ENCODE measurements at regions not wholly inside any gene's neighbourhood (a gene's known extent, or its start where the extent isn't known, plus 50 kb on each side); places are given as distances from the start of the nearest gene placed in this dataset.
"Not testable (repeated sequence)": the region's sequence is repeated elsewhere in the genome, so short reads cannot be mapped to it uniquely, and the experiment has no call there.

GRCh38 chr1:80341021-80341420 is 1334.5 kb upstream of the ADGRL4 start:
- no peak overlapping the region for H3K4me3 ChIP-seq (ENCODE audit: low read depth, low read length)
- DNase-seq (ENCODE audit: low read depth) = no peak
- no peak for TF ChIP-seq CTCF (conservative IDR thresholded peaks at IDR 0.05; ENCODE audit: low read depth, low read length)

GRCh38 chr1:80318108-80318507 is 1311.6 kb upstream of the ADGRL4 start:
- no peak for DNase-seq (ENCODE audit: low read depth)
- no peak for TF ChIP-seq CTCF (conservative IDR thresholded peaks at IDR 0.05; ENCODE audit: low read depth, low read length)

GRCh38 chr1:80310703-80311245 is 1304.2 kb upstream of the ADGRL4 start:
- TF ChIP-seq CTCF (conservative IDR thresholded peaks at IDR 0.05; ENCODE audit: low read depth, low read length) = no peak
- H3K4me3 ChIP-seq (ENCODE audit: low read depth, low read length) = no peak overlapping the region
- no peak for DNase-seq (ENCODE audit: low read depth)

More at GRCh38 chr1:80318108-80318507, 1311.6 kb upstream of the ADGRL4 start:
- H3K4me3 ChIP-seq (ENCODE audit: low read depth, low read length) = no peak overlapping the region

- TF ChIP-seq CTCF (conservative IDR thresholded peaks at IDR 0.05; ENCODE audit: low read depth, low read length) = no peak
- no peak overlapping the region for H3K4me3 ChIP-seq (ENCODE audit: low read depth, low read length)
- DNase-seq (ENCODE audit: low read depth) = no peak
Observed at GRCh38 chr1:80305466-80305865, 1298.9 kb upstream of the ADGRL4 start.

DNA sequence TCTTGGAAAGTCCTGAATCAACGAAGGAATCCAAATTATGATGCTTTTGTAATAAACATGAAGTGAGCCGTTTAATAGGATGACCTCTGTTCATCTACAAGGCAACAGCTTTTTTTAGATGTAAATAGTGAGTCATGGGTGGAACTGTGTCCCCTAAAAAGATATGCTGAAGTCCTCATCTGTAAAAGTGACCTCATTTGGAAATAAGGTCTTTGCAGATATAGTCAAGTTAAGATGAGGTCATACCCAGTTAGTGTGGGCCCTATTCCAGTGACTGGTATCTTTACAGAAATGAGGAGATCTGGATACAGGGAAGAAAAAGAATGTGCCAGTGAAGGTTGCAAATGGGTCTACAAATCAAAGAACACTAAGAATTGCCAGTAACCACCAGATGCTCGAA is 1287.3 kb upstream of the ADGRL4 start:
- no peak overlapping the region for H3K4me3 ChIP-seq (ENCODE audit: low read depth, low read length)
- DNase-seq (ENCODE audit: low read depth) = no peak
- no peak for TF ChIP-seq CTCF (conservative IDR thresholded peaks at IDR 0.05; ENCODE audit: low read depth, low read length)

DNA sequence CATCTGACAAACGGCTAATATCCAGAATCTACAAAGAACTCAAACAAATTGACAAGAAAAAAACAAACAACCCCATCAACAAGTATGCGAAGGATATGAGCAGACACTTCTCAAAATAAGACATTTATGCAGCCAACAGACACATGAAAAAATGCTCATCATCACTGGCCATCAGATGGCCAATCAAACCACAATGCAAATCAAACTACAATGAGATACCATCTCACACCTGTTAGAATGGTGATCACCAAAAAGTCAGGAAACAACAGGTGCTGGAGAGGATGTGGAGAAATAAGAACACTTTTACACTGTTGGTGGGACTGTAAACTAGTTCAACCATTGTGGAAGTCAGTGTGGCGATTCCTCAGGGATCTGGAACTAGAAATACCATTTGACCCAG is 1282.2 kb upstream of the ADGRL4 start:
- DNase-seq (ENCODE audit: low read depth); H3K4me3 ChIP-seq (ENCODE audit: low read depth, low read length): not testable (repeated sequence)

- H3K4me3 ChIP-seq (ENCODE audit: low read depth, low read length) = no peak overlapping the region
- no peak for TF ChIP-seq CTCF (conservative IDR thresholded peaks at IDR 0.05; ENCODE audit: low read depth, low read length)
- DNase-seq (ENCODE audit: low read depth) = no peak
Observed at GRCh38 chr1:80282536-80282935, 1276.0 kb upstream of the ADGRL4 start.

Data from epithelial cell of proximal tubule (primary cell).